ENCODE measurements at regions not wholly inside any gene's neighbourhood (a gene's known extent, or its start where the extent isn't known, plus 50 kb on each side); places are given as distances from the start of the nearest gene placed in this dataset.
A peak's percentile ranks its signal among the peaks of the same experiment; 100 is the strongest.

DNA sequence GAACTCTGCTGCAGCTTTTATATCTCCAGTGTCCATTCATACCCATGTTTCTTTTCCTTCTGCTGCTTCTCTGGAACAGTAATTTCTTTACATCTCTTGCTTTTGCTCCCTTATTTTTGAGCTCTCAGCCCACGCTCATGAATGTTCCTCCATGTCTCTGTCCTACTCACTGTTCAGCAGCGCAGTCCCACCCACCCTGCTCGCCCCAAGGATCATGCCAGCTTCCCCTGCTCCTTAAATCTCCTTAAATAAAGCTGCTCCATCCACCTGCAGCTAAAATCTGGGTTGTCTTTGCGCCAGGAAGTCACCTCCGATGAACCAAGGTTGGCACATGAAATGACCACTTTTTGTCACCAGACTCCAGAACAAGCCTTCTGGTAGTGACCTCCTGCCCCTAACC is 201.1 kb upstream of the RGS6 start:
- Histone ChIP-seq H3K4me1 (ENCODE audit: insufficient read depth, low read length) (no peaks in the 10 kb centered on the region), H3K36me3 (ENCODE audit: low read depth, low read length) (peaks cover 41% of the 10 kb centered on the region), H3K9ac (ENCODE audit: low read length) (no peak overlapping the region), H2AFZ (ENCODE audit: low read length) (no peak overlapping the region), H3K9me3 (ENCODE audit: low read length) (no peaks in the 10 kb centered on the region), H3K27ac (ENCODE audit: low read length) (no peak overlapping the region), H3F3A (ENCODE audit: low read length, unreplicated experiment) (no peaks in the 10 kb centered on the region), H4K20me1 (ENCODE audit: low read length) (no peaks in the 10 kb centered on the region), H3K4me2 (ENCODE audit: low read length) (no peak overlapping the region), H3K9me2 (replicated peaks; ENCODE audit: low read length) (no peaks in the 10 kb centered on the region), H3K4me3 (ENCODE audit: low read length) (no peak overlapping the region), H3K27me3 (ENCODE audit: low read length) (no peaks in the 10 kb centered on the region), H3K79me2 (ENCODE audit: low read length) (no peaks in the 10 kb centered on the region)
- POLR2A ChIA-PET (ENCODE audit: unreplicated experiment), result no interaction called here
- CTCF ChIA-PET, result no interaction called here
- intact Hi-C loops (cut with micrococcal nuclease), result no loop called here
- TF ChIP-seq EZH2phosphoT487 (IDR thresholded peaks at IDR 0.05; ENCODE audit: borderline replicate concordance, low read length) (no peak), CTCF (conservative IDR thresholded peaks at IDR 0.05; ENCODE audit: low read depth, low read length) (no peak), EZH2 (IDR thresholded peaks at IDR 0.05; ENCODE audit: low read length, unreplicated experiment) (no peak)
- DNase-seq (no peak), ATAC-seq (no peak)
- no TSS peak for BruUV-seq (replicated peaks)

- Histone ChIP-seq H3K4me3 (ENCODE audit: low read length) (no peak overlapping the region), H3K9me3 (ENCODE audit: low read length) (no peaks in the 10 kb centered on the region), H3K9me2 (replicated peaks; ENCODE audit: low read length) (no peaks in the 10 kb centered on the region), H3K27ac (ENCODE audit: low read length) (no peak overlapping the region), H3K79me2 (ENCODE audit: low read length) (no peaks in the 10 kb centered on the region), H3F3A (ENCODE audit: low read length, unreplicated experiment) (no peaks in the 10 kb centered on the region), H2AFZ (ENCODE audit: low read length) (no peak overlapping the region), H3K36me3 (ENCODE audit: low read depth, low read length) (peaks cover 51% of the 10 kb centered on the region), H3K27me3 (ENCODE audit: low read length) (no peaks in the 10 kb centered on the region), H4K20me1 (ENCODE audit: low read length) (no peaks in the 10 kb centered on the region), H3K4me2 (ENCODE audit: low read length) (no peak overlapping the region), H3K4me1 (ENCODE audit: insufficient read depth, low read length) (no peaks in the 10 kb centered on the region), H3K9ac (ENCODE audit: low read length) (no peak overlapping the region)
- ChIA-PET CTCF (interaction anchor here (0.6 kb wide), 1 partner anchor 184 kb away, joined by 3 read pairs; no protein-coding TSS in a partner anchor), POLR2A (ENCODE audit: unreplicated experiment) (interaction anchor here (0.7 kb wide), 1 partner anchor 71 kb away, joined by 3 read pairs; no protein-coding TSS in a partner anchor)
- DNase-seq (no peak), ATAC-seq (peak; percentile 59)
- TF ChIP-seq CTCF (conservative IDR thresholded peaks at IDR 0.05; ENCODE audit: low read depth, low read length), result no peak
- TF ChIP-seq EZH2 (IDR thresholded peaks at IDR 0.05; ENCODE audit: low read length, unreplicated experiment), result no peak
- no peak for TF ChIP-seq EZH2phosphoT487 (IDR thresholded peaks at IDR 0.05; ENCODE audit: borderline replicate concordance, low read length)
- no TSS peak for BruUV-seq (replicated peaks)
- intact Hi-C loops (cut with micrococcal nuclease), result no loop called here
Measured at GRCh38 chr14:71733210-71733883, 198.9 kb upstream of the RGS6 start.

DNA sequence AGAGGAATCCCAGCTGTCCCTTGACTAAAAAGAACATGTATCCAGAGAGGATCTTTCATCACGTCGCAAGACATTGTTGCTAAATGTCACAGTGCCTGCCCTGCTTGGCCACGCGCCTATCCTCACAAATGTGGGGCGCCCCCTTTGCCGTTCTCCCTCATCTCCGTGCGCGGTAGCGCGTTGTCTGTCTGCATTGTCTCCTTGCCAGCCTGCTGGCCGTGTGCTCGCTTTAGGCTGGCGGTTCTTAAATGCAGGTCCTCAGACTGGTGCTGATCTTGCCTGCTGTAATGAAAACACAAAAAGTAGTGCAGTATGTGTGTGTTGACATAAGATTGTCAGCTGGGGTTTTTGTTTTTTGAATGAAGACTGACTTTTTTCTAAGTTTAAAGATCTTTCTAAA is 198.2 kb upstream of the RGS6 start:
- peaks cover 58% of the 10 kb centered on the region for H3K36me3 ChIP-seq (ENCODE audit: low read depth, low read length)
- POLR2A ChIA-PET (ENCODE audit: unreplicated experiment), result no interaction called here
- H3K9me2 ChIP-seq (replicated peaks; ENCODE audit: low read length), result no peaks in the 10 kb centered on the region
- H3K4me1 ChIP-seq (ENCODE audit: insufficient read depth, low read length), result peaks cover 2% of the 10 kb centered on the region
- intact Hi-C loops (cut with micrococcal nuclease), result no loop called here
- CTCF ChIA-PET, result no interaction called here
- H3K27me3 ChIP-seq (ENCODE audit: low read length), result no peaks in the 10 kb centered on the region
- DNase-seq, result no peak
- H3K9ac ChIP-seq (ENCODE audit: low read length), result no peak overlapping the region
- H3K27ac ChIP-seq (ENCODE audit: low read length), result no peak overlapping the region
- H4K20me1 ChIP-seq (ENCODE audit: low read length), result no peaks in the 10 kb centered on the region
- no peak overlapping the region for H3K4me3 ChIP-seq (ENCODE audit: low read length)
- H3K79me2 ChIP-seq (ENCODE audit: low read length), result no peaks in the 10 kb centered on the region
- BruUV-seq (replicated peaks), result no TSS peak
- H3K4me2 ChIP-seq (ENCODE audit: low read length), result no peak overlapping the region
- ATAC-seq, result no peak
- H2AFZ ChIP-seq (ENCODE audit: low read length), result no peak overlapping the region
- H3F3A ChIP-seq (ENCODE audit: low read length, unreplicated experiment), result no peaks in the 10 kb centered on the region
- no peak for TF ChIP-seq CTCF (conservative IDR thresholded peaks at IDR 0.05; ENCODE audit: low read depth, low read length)
- no peak for TF ChIP-seq EZH2phosphoT487 (IDR thresholded peaks at IDR 0.05; ENCODE audit: borderline replicate concordance, low read length)
- no peak for TF ChIP-seq EZH2 (IDR thresholded peaks at IDR 0.05; ENCODE audit: low read length, unreplicated experiment)
- H3K9me3 ChIP-seq (ENCODE audit: low read length), result no peaks in the 10 kb centered on the region
